ENCODE measurements at regions not wholly inside any gene's neighbourhood (a gene's known extent, or its start where the extent isn't known, plus 50 kb on each side); places are given as distances from the start of the nearest gene placed in this dataset.

GRCh38 chr7:38123494-38123893 is 54.6 kb upstream of the STARD3NL start:
- TF ChIP-seq POLR2A (IDR thresholded peaks at IDR 0.05) (no peak), EP300 (IDR thresholded peaks at IDR 0.05) (no peak), POLR2AphosphoS5 (IDR thresholded peaks at IDR 0.05) (no peak)
- TF ChIP-seq, protein P1, sequence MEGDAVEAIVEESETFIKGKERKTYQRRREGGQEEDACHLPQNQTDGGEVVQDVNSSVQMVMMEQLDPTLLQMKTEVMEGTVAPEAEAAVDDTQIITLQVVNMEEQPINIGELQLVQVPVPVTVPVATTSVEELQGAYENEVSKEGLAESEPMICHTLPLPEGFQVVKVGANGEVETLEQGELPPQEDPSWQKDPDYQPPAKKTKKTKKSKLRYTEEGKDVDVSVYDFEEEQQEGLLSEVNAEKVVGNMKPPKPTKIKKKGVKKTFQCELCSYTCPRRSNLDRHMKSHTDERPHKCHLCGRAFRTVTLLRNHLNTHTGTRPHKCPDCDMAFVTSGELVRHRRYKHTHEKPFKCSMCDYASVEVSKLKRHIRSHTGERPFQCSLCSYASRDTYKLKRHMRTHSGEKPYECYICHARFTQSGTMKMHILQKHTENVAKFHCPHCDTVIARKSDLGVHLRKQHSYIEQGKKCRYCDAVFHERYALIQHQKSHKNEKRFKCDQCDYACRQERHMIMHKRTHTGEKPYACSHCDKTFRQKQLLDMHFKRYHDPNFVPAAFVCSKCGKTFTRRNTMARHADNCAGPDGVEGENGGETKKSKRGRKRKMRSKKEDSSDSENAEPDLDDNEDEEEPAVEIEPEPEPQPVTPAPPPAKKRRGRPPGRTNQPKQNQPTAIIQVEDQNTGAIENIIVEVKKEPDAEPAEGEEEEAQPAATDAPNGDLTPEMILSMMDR (IDR thresholded peaks at IDR 0.05): no peak
